ENCODE measurements at regions not wholly inside any gene's neighbourhood (a gene's known extent, or its start where the extent isn't known, plus 50 kb on each side); places are given as distances from the start of the nearest gene placed in this dataset.

DNA sequence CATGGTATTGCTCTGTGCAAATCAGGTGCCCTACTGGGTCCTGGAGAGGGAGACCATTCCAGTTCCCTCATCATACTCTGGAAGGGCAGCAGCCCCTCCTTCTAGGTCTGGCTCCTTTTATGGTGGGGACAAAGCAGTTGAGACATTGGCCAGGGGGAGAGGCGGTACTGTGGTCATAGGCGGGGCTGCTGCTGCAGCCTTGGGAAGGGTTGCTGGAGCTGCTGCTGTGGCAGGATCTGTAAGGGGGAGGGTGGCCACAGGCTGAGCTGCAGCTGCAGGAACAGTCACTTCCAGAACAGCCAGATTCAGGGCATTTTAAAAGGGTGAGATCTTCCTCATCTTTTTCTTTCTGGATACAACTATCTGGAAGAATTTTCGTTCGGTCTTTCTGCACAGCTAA is 233.0 kb upstream of the SGCD start:
- no peak for DNase-seq

DNA sequence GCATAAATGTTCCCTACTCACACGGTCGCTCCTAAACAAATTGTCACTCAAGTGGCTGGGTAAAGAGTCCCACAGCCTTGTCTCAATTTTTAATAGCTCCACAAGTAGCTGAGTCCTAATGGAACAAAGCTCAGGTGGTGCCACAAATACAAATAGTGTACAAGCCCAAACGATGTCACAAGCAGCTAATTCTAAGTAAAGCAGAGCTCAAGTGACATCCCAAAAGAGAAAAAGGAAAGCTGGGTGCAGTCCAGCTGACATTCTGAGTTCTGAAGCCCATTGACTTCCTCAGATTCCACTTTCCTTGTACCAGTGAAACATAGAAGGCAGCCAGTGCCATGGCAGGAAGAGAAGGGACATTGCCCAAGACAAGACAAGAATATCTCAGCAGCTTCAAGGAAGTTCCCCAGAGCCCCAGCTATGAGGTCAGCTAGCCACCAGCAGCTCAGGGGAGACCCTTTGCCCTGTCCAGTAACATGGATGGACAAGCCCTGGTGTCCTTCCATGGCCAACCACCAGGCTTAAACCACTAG is 231.2 kb upstream of the SGCD start:
- no peak for DNase-seq

GRCh38 chr5:156096259-156096658 is 230.7 kb upstream of the SGCD start:
- no peak for DNase-seq

GRCh38 chr5:156103155-156103885 is 223.6 kb upstream of the SGCD start:
- DNase-seq: no peak

DNA sequence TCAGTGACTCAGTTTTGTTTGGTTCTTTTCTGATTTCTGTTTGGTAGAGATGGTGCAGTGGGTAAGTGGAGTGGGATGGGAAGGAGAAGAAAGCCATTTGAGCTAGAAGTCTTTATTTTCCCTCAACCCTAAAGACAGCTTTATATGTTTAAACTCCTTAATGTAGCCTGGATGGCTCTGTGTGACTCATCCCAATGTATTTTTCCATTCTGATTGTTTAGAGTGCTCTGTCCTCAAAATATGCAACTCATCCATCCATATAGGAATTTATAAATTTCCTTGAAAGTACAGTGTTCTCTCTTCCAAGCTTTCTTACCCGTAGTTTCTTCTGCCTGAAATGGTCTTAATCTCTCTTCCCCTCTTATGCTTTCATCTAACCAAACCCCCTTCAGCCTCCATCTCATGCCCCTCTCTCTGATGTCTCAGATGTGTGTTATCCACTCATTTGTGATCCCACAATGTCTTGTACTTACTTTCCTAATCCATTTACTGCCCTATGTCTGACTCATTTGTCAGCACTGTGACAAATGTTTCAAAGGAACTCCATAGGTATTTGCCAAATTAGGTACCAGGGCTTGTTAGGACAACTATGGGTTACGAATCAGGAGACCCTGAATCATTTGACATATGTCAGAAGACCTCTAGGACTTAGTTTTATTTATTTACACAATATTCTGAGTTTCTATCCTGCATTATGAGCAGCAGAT is 217.5 kb upstream of the SGCD start:
- no peak for DNase-seq

DNA sequence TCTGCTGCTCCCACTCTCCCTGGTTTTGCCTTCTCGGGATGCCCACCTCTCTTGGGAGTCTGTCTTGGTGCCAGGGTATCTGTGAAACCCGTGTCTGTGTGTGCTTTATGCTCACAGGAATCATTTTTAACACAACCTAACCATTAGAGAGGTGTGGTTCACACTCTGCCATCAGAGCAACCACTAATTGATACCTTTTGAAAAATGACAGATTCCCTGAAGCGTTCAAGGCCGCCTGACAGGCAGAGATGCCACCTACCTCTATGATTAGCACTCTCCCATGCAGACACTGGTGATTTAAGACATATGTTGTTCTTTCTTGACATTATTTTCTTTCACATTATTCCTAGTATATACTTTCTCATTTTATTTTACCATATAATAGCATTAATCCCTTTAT is 207.3 kb upstream of the SGCD start:
- DNase-seq: no peak

- DNase-seq: no peak
Observed at GRCh38 chr5:156120777-156121176, 206.2 kb upstream of the SGCD start.

DNA sequence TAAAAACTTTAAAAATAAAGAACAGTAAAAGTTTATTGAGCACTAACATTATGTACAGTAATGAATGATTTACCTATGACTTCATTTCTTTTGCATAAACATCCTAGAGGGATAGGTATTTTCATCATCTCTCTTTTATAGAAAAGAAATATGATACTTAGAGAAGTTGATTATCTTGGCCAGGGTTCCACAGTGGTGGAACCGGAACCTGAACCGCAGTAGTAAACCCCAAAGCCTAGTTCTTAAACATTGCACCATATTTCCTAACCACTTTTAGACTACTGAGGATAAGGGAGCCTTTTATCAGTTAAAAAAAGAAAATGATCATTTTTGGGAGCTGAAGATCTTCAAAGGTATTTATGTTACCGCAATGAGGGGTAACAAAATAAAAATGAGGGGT is 205.7 kb upstream of the SGCD start:
- no peak for DNase-seq

GRCh38 chr5:156121882-156122281 is 205.1 kb upstream of the SGCD start:
- no peak for DNase-seq

DNA sequence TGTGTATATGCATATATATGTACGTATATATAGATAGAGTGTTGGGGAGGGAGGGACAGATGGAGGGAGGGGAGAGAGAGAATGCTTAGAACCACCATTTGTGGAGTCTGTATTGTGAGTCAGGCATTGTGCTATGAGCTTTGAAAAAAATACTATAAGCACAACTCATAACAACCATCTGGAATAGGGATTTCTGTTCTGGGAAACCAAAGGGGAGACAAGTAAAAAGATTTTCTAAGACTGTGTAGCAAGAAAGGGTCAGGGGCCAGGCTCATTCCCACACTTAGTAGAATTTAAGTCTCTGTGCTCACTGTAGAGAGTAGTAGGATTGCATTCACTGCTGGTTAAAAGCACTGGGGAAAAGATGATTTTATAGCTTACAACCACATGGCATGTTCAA is 202.3 kb upstream of the SGCD start:
- no peak for DNase-seq

DNA sequence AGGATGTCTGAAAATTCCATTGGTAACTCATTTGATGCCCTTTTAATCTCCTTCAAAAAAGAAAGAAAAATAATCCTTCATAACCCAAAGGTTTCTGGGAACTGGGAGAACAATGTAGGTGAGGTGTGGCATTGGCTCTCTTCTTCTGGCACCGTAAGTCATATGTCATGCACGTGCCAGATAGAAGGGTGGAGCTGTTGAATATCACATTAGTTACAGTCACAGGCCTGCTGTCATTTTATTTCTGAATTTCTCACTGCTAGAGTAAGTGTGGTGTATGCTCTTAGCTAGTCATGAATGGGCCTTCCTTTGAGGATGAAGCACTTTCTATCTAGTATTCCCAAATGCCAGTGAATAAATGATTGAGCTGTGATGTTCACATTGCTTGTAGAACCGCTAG is 201.8 kb upstream of the SGCD start:
- DNase-seq: no peak

DNA sequence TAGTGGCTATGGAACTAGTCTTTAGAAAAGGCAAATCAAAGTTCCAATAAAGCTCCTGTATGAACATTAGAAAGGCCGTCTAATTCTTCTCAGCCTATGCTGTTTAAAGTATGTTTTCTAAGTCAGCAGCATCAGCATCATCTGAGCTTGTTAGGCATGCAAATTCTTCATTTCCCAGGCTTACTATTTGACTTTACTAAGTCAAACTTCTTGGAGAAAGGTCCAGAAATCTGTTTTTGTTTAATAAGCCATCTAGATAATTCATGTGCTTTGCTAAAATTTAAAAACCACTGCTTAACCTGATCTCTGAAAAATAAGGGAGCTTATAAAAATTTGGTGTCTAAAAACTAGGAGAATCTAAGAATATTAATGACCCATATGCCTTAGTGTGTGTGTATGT is 200.2 kb upstream of the SGCD start:
- no peak for DNase-seq

GRCh38 chr5:156128026-156128425 is 198.9 kb upstream of the SGCD start:
- DNase-seq: no peak

- no peak for DNase-seq
Observed at GRCh38 chr5:156134216-156134615, 192.7 kb upstream of the SGCD start.

GRCh38 chr5:156135531-156135930 is 191.4 kb upstream of the SGCD start:
- DNase-seq: no peak

GRCh38 chr5:156137071-156137869 is 189.7 kb upstream of the SGCD start:
- DNase-seq: no peak

GRCh38 chr5:156142867-156143266 is 184.1 kb upstream of the SGCD start:
- DNase-seq: no peak

DNA sequence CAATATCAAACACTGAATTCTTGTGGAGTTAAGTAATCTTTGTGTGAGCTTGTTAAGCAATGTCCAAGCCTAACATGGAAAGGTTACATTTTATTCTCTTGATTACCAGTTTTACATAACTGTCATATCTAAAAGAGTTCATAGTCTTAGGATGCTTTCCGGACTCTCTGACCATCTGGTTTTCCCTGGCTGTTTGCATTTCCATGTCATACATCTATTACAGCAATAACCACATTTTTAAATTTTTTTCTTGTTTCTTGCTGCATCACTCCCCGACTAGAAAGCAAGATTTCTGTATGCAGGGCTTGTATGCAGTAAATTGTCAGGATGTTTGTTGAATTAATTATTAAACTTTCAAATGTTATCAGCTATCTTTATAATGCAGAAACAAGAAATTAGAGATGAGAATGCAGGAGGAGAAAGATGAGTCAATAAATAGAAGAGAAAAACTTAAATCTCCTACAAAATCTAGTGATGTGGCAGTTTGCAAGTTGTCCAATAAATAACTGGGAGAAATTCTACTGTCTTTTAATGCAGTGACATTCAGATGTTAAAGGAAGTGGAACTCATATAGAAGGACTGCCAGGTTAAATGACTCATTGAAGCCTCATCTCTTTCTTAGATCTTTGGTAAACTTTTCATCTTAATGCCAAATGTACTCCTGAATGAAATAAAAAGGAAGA is 179.6 kb upstream of the SGCD start:
- no peak for DNase-seq

DNA sequence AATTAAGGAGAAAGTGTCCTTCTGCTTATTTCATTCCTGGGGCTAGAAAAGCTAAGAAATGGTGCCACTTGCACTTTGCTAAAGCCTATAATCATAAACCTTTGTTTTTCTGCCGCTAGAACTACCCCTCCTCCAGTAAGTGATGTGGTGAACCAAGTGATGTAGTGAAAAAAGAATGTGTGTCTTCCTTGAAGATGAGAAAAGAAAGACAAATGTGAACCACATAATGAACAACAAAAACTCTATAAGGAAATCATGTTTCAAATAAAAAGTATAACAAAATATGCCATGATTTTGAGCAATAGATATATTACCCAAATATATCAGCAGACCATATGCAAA is 179.0 kb upstream of the SGCD start:
- no peak for DNase-seq

- no peak for DNase-seq
Observed at GRCh38 chr5:156148301-156148700, 178.7 kb upstream of the SGCD start.

- no peak for DNase-seq
Observed at GRCh38 chr5:156149213-156149612, 177.8 kb upstream of the SGCD start.

GRCh38 chr5:156153602-156154001 is 173.4 kb upstream of the SGCD start:
- no peak for DNase-seq

DNA sequence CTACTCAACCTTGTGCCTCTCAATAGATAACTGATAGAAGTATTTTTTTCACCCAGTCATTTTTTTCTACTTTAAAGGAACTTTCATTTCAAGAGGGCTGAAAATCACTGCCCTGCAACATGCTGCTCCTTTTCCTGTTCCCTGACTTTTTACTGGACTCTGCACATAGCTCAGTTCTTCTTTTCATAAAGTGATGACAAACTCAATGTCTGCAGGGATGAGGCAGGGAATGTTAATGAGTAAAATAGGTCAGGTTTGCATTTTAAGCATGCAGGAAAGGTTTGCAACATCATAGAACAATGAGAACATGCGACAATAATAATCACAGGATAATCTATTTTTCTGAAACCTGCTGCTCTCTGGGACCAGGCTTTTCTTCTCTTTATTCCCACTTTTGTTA is 172.2 kb upstream of the SGCD start:
- no peak for DNase-seq
